ENCODE measurements at regions not wholly inside any gene's neighbourhood (a gene's known extent, or its start where the extent isn't known, plus 50 kb on each side); places are given as distances from the start of the nearest gene placed in this dataset.
A peak's percentile ranks its signal among the peaks of the same experiment; 100 is the strongest.

- H3K27me3 ChIP-seq (ENCODE audit: control insufficient read depth, insufficient read depth, low read length), result no peaks in the 10 kb centered on the region
- no TSS peak for BruUV-seq (replicated peaks)
- no peak overlapping the region for H3K27ac ChIP-seq (ENCODE audit: low read length)
- no peak for TF ChIP-seq REST (IDR thresholded peaks at IDR 0.05; ENCODE audit: insufficient read depth in 1 of 2, low read depth in 2 of 2, low read length in 1 of 2)
- no peak for TF ChIP-seq POLR2AphosphoS5 (IDR thresholded peaks at IDR 0.05; ENCODE audit: low read depth, low read length)
- no peak for TF ChIP-seq CTCF (IDR thresholded peaks at IDR 0.05)
- TF ChIP-seq SIN3A (IDR thresholded peaks at IDR 0.05; ENCODE audit: borderline replicate concordance, insufficient read depth, low read depth, low read length), result no peak
- no peak for TF ChIP-seq TCF7L2 (IDR thresholded peaks at IDR 0.05; ENCODE audit: low read depth, low read length)
- ChIA-PET CTCF (interaction anchor here (1.0 kb wide), 1 partner anchor 19 kb away, joined by 4 read pairs; no protein-coding TSS in a partner anchor), POLR2A (no interaction called here)
- no peaks in the 10 kb centered on the region for H3K9me3 ChIP-seq (ENCODE audit: control insufficient read depth, insufficient read depth, low read depth, low read length)
- intact Hi-C loops (cut with micrococcal nuclease; ENCODE audit: unreplicated experiment), result no loop called here
- DNase-seq (ENCODE audit: low read depth, low spot score) (no peak), ATAC-seq (no peak)
- no peaks in the 10 kb centered on the region for H3K36me3 ChIP-seq (ENCODE audit: control insufficient read depth, insufficient read depth, low read length)
- H3K4me3 ChIP-seq (ENCODE audit: low read depth in 2 of 2, low read length in 2 of 2), result no peak overlapping the region
- in situ Hi-C loops (cut with HindIII; ENCODE audit: low pct_unique_long_range_greater_than_20kb, low sequenced_read_pairs), result no loop called here
- no peaks in the 10 kb centered on the region for H3K4me1 ChIP-seq (ENCODE audit: control insufficient read depth, insufficient read depth, low read length)
Measured at GRCh38 chr5:57626703-57627102, 144.1 kb upstream of the ACTBL2 start.

- ATAC-seq (no peak), DNase-seq (ENCODE audit: low read depth, low spot score) (no peak)
- no peaks in the 10 kb centered on the region for H3K4me1 ChIP-seq (ENCODE audit: control insufficient read depth, insufficient read depth, low read length)
- no peaks in the 10 kb centered on the region for H3K27me3 ChIP-seq (ENCODE audit: control insufficient read depth, insufficient read depth, low read length)
- no peaks in the 10 kb centered on the region for H3K36me3 ChIP-seq (ENCODE audit: control insufficient read depth, insufficient read depth, low read length)
- TF ChIP-seq TCF7L2 (IDR thresholded peaks at IDR 0.05; ENCODE audit: low read depth, low read length), result no peak
- TF ChIP-seq POLR2AphosphoS5 (IDR thresholded peaks at IDR 0.05; ENCODE audit: low read depth, low read length), result no peak
- no peak for TF ChIP-seq CTCF (IDR thresholded peaks at IDR 0.05)
- no peak for TF ChIP-seq REST (IDR thresholded peaks at IDR 0.05; ENCODE audit: insufficient read depth in 1 of 2, low read depth in 2 of 2, low read length in 1 of 2)
- no peak for TF ChIP-seq SIN3A (IDR thresholded peaks at IDR 0.05; ENCODE audit: borderline replicate concordance, insufficient read depth, low read depth, low read length)
- H3K27ac ChIP-seq (ENCODE audit: low read length), result peak overlapping the region; percentile 9; the same call in 1 of the 2 replicates
- in situ Hi-C loops (cut with HindIII; ENCODE audit: low pct_unique_long_range_greater_than_20kb, low sequenced_read_pairs), result no loop called here
- BruUV-seq (replicated peaks), result no TSS peak
- intact Hi-C loops (cut with micrococcal nuclease; ENCODE audit: unreplicated experiment), result no loop called here
- no peak overlapping the region for H3K4me3 ChIP-seq (ENCODE audit: low read depth in 2 of 2, low read length in 2 of 2)
- no peaks in the 10 kb centered on the region for H3K9me3 ChIP-seq (ENCODE audit: control insufficient read depth, insufficient read depth, low read depth, low read length)
- CTCF ChIA-PET, result no interaction called here
- POLR2A ChIA-PET, result no interaction called here
Measured at GRCh38 chr5:57621624-57622023, 139.0 kb upstream of the ACTBL2 start.

Measured in Panc1 (cell line).